Left cardiac atrium (tissue), 4 donors: ENCODE measurements at regions not wholly inside any gene's neighbourhood (a gene's known extent, or its start where the extent isn't known, plus 50 kb on each side); places are given as distances from the start of the nearest gene placed in this dataset.
"Not testable (repeated sequence)": the region's sequence is repeated elsewhere in the genome, so short reads cannot be mapped to it uniquely, and the experiment has no call there.

Source experiments
- ATAC-seq, 2 donors: fragments of 200-7000 bp; cut with Tn5 transposase; one replicate each; pipeline ENCODE4 v1.9.1; 2020; ENCODE audit warnings: mild to moderate bottlenecking in 2 of 2, moderate library complexity in 2 of 2
- DNase-seq: peaks from one replicate; pipeline ENCODE4 v3.0.0-alpha.2; 2020
- intact Hi-C, 2 donors: fragments of 100-400 bp; cut with DNase I; formaldehyde crosslinking; loops; one replicate each; pipeline versions ENCODE4 v1.14.1 to v1.15.1; 2022 to 2023
- donor health status: DM: no; HTN: yes; CAD: no.
- donor health status: DM: no; HTN: yes; CAD: no; lungs with severe emphysema.
- donor health status: DM: yes; HTN: yes; CAD: no.
- donor health status: Dilated cardiomyopathy.

DNA sequence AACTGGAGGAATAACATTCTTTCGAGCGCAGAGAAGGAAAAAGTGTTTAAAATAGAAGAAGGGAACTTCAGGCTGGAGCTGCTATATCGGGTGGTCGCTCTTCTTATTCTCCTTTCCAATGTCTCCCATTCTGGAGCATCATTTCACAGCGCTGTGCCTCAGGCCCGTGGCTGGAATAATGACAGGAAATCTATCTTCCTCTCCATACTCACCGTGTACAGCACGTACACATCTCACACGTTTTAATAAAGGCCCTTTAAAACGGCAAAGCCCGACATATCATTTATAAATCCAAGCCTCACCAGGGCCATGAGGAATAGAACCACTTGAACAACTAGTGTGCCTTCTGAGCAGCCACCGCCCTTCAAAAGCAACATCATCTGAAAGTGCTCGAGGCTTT lies 264.4 kb downstream of the TEX29 start:
- intact Hi-C loops: no loop called here
- ATAC-seq (no peak), DNase-seq (no peak)

DNA sequence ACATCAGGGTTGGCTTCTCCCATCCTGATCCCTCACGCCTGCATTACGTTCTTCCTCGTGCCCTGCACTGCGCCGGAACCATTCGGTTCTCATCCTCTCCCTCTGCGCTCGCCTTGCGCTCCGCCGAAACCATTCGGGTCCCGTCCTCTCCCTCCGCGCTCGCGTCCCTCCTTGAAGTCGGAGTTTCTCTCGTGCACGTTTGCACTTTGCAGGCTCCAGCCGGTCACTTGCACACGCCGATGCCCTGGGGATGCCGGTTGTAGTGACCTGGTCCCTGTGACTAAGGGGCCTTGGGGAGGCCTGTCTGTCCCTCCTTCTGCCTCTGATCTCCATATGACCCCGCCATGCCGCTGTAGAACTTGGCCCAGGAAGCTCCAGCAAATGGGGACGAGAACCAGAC lies 265.8 kb downstream of the TEX29 start:
- intact Hi-C loops: no loop called here
- no peak for DNase-seq
- ATAC-seq: no peak

DNA sequence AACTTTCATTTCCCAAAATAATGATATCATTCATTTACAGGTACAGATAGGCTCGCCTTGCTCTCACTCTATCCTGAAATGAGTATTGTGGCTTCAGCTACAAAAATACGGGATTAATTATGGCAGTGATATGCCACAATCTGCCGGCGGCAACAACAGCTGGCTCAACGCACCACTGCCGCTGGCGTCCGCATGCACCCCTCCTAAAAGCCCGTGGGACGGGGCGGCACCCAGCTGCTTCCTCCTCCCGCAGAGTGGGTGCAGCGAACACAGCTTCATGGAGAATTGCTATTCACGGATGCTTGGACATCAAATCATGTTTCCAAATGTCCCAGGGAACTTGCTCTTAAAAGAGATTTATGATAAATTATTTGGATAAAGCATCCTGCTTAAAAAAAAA lies 266.8 kb downstream of the TEX29 start:
- intact Hi-C loops: no loop called here
- ATAC-seq (no peak), DNase-seq (no peak)

DNA sequence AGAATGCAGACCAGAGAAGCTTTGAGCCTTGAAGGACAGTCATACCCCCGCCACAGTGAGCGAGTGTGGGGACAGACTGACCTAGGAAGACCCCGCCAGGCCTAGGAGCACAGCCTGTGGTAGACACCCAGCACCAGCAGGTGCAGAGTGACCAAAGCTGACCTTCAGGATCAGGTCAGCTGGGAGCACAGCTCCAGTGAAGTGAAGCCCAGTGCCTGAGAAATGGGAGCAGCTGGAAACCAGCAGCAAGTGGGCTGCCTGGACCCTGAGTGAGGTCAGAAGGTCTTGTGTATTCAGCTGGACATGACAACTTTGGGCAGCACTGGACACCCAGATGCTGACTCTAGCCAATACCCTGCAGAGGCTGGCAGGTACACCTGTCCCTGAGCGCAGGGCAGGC lies 268.9 kb downstream of the TEX29 start:
- intact Hi-C loops: no loop called here
- ATAC-seq: no peak

DNA sequence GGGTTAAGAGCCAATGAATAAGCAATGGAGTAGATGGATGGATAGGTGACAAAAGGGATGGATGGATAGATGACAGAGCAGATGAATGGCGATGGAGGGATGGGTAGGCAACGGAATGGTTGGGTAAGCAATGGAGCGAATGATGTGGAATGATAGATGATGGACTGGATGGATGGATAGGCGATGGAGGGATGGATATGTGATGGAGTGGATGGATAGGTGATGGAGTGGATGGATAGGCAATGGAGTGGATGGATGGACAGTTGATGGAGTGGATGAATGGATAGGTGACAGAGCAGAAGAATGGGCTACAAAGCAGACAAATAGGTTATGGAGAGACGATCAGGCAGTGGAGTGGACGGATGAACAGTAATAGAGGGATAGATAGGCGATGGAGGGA lies 269.6 kb downstream of the TEX29 start:
- no peak for DNase-seq
- intact Hi-C loops: no loop called here
- ATAC-seq: no peak

More for the DNA sequence above, 268.9 kb downstream of the TEX29 start:
- no peak for DNase-seq

DNA sequence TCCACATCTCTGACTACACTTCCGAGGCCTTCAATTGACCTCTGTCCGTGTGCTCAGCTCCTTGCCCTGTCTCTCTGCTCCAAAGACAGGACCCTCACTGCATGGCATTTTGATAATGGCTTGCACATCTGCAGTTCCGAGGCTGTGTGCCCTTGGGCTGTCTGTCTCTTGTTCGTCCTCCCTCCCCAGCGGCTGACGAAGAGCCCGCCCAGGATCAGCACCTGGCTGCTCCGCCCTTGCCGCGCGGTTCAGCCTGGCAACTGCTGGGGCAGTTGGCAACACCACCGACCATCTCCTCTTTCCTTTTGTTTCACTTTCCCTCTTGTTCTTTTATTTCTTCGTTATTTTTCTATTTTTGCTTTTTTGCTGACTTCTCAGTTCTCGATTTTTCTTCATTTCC lies 270.4 kb downstream of the TEX29 start:
- DNase-seq: no peak
- ATAC-seq: no peak
- intact Hi-C loops: no loop called here

DNA sequence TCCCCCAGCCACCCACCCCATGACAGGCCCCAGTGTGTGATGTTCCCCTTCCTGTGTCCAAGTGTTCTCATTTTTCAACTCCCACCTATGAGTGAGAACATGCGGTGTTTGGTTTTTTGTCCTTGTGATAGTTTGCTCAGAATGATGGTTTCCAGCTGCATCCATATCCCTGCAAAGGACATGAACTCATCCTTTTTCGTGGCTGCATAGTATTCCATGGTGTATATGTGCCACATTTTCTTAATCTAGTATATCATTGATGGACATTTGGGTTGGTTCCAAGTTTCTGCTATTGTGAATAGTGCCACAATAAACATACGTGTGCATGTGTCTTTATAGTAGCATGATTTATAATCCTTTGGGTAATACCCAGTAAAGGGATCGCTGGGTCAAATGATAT lies 273.0 kb downstream of the TEX29 start:
- intact Hi-C loops, ATAC-seq, DNase-seq: not testable (repeated sequence)

DNA sequence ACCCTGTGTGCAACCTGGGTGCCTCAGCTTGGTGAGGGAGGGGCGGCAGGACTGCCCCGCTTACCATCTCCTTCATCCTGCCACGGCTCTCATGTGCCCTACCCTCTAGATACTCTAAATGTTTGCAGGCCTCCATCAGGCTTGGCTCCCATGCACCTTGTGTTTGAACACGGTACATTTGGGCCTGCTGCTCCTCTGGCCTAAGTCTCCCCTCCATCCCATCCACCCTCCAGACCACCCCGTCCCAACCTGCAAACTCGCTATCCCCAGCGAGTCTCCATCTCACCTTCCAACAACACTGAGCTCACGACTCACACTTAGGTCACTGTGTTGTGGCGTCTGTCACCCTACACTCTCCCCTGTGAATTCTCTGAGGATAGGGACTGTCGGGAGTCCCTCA lies 274.2 kb downstream of the TEX29 start:
- DNase-seq: no peak
- no peak for ATAC-seq
- intact Hi-C loops: no loop called here

DNA sequence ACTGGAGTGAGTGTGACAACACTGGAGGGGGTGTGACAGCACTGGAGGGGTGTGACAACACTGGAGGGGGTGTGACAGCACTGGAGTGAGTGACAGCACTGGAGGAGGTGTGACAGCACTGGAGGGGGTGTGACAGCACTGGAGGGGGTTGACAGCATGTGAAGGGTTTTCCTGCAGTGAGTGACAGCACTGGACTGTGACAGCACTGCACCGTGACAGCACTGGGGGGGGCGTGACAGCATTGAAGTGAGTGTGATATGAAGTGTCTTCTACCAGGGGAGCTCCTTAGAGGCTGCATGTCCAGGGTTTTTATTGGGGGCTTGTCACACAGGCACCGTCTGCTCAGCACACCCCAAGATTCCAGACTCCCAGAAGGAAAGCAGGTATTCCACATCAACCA lies 274.8 kb downstream of the TEX29 start:
- ATAC-seq: no peak
- no peak for DNase-seq
- intact Hi-C loops: no loop called here

DNA sequence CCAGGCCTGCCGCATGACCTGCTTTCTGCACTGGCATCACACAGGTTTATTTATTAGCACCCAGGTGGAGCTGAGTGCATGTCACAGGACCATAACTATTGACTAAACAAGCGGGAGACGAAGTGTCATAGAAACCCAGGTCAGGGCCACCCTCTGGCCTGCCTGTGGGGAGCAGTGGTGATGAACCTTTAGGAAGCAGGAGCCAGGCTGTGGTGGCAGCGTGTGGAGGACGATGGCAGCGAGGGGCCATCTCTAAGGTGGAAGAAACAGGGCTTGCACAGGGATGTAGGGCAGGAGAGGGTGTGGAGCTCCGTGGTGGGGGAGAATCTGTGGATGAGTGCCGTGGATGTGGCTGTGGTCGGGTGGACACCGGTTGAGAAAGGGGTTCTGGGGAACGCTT lies 275.3 kb downstream of the TEX29 start:
- ATAC-seq (no peak), DNase-seq (no peak)
- intact Hi-C loops: no loop called here

DNA sequence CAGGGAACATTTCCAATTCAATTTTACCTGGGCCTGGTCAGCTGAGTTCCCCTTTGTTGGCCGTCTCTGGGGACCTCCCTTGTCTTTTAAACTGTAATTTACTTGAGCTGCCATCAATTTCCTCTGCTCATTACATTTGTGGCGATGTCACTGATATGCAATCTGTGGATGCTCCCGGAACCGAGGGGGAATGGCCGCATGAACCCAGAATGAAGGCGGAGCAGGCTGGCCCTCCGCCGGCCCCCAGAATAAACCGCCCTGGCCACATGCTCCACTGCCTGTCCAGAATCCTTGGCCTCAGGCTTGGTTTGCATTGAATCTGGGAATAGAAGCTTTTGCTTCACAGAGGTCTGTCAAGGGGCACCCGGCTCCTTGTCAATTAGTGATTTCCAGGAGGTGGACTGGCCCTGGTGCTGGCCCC lies 276.8 kb downstream of the TEX29 start:
- intact Hi-C loops: no loop called here
- ATAC-seq: no peak
- no peak for DNase-seq

DNA sequence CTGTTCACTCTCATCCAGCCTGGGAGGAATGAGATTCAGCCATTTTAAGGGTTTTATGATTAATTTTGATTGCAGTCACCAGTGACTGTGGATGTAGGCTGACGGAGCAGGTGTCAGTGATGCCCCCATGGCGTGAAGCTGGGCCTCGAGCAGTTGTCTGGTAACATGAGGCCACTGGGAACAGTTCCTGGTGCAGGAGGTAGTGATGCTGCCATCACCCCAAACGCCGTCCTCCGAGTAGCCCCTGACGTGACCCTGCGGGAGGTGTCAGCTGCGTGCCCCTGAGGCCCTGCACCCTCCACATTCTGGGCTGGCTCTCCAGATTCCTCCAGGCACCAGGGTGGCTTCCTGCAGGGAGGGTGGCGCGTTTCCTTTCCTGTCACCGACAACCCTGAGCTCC lies 277.2 kb downstream of the TEX29 start:
- intact Hi-C loops: no loop called here
- ATAC-seq (no peak), DNase-seq (no peak)

DNA sequence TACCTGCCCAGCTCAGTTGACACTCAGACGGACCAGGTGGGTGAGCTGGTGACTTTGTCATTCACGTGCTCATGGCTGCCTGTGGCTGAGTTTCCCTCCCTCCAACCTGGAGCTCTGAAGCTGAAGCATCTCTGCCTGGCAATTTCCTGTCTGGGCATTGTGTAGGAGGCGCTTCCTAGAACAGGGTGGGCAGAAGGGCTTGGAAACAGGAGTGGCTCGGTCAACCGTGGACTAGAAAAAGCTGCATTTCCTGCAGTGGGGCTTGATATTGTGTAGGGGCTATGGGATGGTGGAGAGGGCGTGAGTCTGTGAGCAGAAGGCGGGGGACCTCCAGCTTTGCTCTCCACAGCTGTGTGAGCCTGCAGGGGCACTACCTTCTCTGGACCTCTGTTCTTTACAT lies 278.3 kb downstream of the TEX29 start:
- intact Hi-C loops: no loop called here
- DNase-seq (no peak), ATAC-seq (no peak)

DNA sequence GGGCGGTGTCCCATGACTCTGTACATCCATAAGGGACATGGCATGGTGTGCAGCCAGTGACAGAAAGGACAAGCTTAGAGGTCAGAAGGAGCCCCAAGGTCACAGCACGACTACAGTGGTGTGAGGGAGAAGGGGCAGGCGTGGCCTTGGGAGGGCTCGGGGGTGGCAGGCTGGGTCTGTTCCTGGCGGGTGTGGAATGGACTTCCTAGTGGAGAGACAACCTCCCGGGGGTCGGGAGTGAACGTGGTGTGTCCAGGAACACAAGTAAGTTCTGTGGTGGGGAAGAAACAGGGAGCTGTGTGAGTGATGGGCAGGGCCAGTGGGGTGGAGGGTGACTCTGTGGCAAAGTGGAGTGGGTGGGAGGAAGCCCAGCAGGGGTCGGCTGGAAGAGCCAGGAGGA lies 279.3 kb downstream of the TEX29 start:
- ATAC-seq (no peak), DNase-seq (no peak)
- intact Hi-C loops: no loop called here

DNA sequence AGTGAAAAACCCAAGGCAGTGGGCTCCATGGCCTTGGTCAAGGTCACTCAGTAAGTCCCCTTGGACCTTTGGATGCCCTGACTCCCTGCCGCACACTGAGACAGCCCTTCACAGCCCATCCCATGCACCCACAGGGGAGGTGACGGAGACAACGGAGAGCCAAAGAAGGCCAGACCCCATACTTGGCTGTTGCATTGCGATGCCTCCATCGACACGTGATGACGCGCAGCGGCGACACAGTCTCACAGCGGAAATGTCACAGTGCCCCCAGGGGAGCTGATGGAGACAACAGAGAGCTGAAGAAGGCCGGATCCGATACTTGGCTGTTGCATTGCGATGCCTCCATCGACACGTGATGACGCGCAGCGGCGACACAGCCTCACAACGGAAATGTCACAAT lies 282.4 kb downstream of the TEX29 start:
- ATAC-seq (no peak), DNase-seq (no peak)

DNA sequence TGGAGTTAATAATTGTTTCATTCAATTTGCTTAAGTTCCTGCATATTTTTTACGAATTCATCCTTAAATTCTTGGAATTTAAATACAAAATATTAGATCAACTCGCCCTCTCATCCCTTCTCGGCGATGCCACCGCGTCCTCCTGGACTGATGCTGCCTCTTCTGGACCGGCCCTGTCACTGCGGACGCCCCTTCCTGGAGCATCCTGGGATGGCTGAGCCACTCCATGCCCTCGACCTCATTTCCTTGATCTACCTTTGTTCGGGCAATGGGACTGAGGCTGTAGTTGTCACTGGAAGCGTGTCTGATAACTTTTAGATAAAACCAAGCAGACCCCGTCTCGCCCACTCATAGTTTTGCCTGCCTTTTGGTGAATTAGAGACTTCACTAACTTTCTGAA lies 283.7 kb downstream of the TEX29 start:
- intact Hi-C loops: no loop called here
- DNase-seq: no peak
- ATAC-seq: no peak

More for the DNA sequence above, 282.4 kb downstream of the TEX29 start:
- intact Hi-C loops: no loop called here

DNA sequence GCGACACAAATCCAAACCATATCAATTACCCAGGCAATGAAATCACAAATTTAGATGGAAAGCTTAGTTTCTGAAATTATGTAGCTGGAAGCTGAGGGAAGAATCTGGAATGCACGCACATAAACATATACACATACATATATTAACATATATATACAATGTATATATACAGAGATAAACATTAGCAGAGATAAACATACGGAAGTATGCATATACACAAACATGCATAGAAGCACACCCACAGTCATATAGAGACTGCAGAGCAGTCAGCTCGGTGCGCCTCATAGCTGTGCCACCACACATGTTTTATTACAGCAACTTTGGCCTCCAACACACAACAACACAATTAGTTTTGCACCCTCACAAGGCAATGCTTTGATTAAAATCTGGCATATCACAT lies 288.1 kb downstream of the TEX29 start:
- no peak for DNase-seq
- intact Hi-C loops: no loop called here
- no peak for ATAC-seq

DNA sequence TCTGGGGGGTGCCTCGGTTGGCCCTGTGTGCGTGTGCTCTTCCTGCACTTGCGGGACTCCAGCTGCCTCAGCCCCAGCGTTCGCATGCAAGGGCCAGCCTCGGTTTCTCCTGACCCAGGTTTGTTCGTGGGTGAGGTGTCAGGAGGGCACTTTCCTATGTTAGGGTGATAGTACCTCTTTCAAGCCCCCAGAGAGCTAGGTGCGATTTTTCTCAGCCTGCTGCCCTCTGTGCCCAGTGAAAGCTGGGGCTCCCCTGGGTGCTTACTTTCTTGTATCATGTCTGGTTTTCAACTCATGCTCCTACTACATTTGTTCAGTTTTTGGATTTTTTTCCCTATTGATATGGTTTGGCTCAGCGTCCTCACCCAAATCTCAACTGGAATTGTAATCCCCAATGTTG lies 289.2 kb downstream of the TEX29 start:
- no peak for ATAC-seq
- no peak for DNase-seq
- intact Hi-C loops: no loop called here

DNA sequence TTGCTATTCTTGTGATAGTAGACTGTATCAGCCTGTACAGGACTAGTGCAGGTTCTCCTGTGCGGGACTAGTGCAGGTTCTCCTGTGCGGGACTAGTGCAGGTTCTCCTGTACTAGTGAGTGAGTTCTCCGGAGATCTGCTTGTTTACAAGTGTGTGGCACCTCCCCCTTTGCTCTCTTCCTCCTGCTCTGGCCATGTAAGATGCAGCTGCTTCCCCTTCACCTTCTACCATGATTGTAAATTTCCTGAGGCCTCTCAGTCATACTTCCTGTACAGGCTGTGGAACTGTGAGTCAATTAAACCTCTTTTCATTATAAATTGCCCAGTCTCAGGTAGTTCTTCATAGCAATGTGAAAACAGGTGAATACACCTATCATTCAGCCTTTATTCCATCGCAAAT lies 289.6 kb downstream of the TEX29 start:
- DNase-seq (no peak), ATAC-seq (no peak)
- intact Hi-C loops: no loop called here

DNA sequence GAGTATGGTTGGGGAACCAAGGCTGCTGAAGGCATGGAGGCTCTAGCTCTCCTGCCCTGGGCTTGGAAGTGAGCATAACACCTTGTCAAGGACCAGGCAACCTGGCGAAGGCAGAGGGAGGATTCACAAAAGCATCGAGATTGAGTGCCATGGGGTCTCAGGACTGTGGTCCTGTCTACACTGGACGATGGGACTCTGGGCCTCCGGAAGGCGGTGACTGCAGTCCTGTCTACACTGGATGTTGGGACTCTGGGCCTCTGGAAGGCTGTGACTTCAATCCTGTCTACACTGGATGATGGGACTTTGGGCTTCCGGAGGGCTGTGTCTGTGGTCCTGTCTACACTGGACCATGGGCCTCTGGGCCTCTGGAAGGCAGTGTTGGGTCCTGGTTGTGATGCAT lies 290.4 kb downstream of the TEX29 start:
- intact Hi-C loops: no loop called here
- DNase-seq: no peak
- no peak for ATAC-seq

DNA sequence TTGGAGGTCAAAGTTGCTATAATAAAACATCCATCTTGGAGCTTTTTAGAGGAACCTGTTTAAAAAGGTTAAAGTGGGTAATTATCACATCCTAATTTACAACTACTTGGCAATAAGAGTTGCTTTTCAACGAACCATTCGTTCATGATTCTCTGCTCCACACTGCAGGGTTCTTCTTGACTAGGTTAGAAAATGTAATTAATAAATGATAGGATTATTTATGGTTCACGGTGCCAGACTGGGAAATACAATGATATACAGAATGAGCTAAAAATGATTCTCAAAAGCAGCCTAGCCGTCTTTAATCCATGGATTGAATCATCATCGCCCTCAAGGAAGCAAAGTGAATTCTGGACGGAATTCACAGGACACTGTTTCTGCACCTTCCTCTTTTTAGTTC lies 291.2 kb downstream of the TEX29 start:
- intact Hi-C loops: no loop called here
- ATAC-seq (no peak), DNase-seq (no peak)

DNA sequence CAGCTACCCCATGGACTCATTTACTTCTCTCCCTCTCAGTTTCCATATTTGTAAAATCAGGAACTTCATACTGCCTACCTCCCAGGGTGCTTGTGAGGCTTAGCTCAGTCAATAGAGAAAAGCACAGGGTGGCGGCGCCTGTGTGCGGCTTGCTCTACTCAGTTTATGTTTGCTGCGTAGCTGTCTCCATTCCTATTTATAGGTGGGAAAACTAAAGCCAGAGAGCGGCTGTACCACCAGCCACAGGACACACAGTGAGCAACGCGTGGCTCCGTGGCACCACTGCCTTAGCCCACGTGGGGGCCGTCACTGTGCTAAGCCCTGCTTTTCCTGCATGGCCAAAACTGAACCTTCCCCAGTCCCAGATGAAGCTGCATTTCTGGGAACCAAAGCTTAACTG lies 292.4 kb downstream of the TEX29 start:
- ATAC-seq: no peak
- DNase-seq: no peak
- intact Hi-C loops: no loop called here

DNA sequence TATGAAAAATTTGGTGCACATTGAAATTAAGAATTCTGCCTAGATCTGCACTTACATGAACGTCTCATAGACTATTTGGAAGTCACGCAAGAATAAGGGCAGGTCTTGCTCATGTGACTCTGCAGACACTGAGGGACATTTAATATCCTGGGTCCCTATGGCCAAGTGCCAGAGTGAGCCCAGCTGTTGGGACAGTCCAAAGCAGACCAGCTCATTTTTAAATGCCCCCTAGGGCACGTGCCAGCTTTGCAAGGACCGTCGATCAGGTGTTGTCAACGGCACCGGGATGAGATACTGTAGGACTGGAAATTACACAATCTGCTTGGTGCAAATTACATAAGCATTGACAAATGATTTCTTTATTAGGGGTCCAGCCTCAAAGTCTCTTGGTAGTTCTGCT lies 293.6 kb downstream of the TEX29 start:
- intact Hi-C loops: no loop called here
- DNase-seq: no peak
- no peak for ATAC-seq
